GM04504 (cell line): ENCODE measurements at regions not wholly inside any gene's neighbourhood (a gene's known extent, or its start where the extent isn't known, plus 50 kb on each side); places are given as distances from the start of the nearest gene placed in this dataset.

Experiments
- DNase-seq: peaks from one replicate; pipeline ENCODE4 v3.0.0-alpha.2; 2012; ENCODE audit warnings: low read depth

GRCh38 chr6:40753675-40754448 lies 166.7 kb upstream of the LRFN2 start:
- DNase-seq, result no peak

- no peak for DNase-seq
Observed at GRCh38 chr6:40753048-40753447, 165.9 kb upstream of the LRFN2 start.

- DNase-seq, result no peak
Observed at GRCh38 chr6:40744835-40745234, 157.7 kb upstream of the LRFN2 start.

GRCh38 chr6:40743690-40744446 lies 156.7 kb upstream of the LRFN2 start:
- no peak for DNase-seq

- no peak for DNase-seq
Observed at GRCh38 chr6:40743226-40743625, 156.1 kb upstream of the LRFN2 start.

- DNase-seq, result no peak
Observed at GRCh38 chr6:40740518-40740917, 153.4 kb upstream of the LRFN2 start.

- no peak for DNase-seq
Observed at GRCh38 chr6:40738551-40739193, 151.5 kb upstream of the LRFN2 start.

- DNase-seq, result no peak
Observed at GRCh38 chr6:40735521-40735920, 148.4 kb upstream of the LRFN2 start.

- DNase-seq, result no peak
Observed at GRCh38 chr6:40735121-40735520, 148.0 kb upstream of the LRFN2 start.

- DNase-seq, result no peak
Observed at GRCh38 chr6:40734607-40735006, 147.4 kb upstream of the LRFN2 start.

GRCh38 chr6:40733770-40734396 lies 146.7 kb upstream of the LRFN2 start:
- DNase-seq, result no peak

- no peak for DNase-seq
Observed at GRCh38 chr6:40733290-40733689, 146.1 kb upstream of the LRFN2 start.

- DNase-seq, result no peak
Observed at GRCh38 chr6:40732878-40733277, 145.7 kb upstream of the LRFN2 start.

- no peak for DNase-seq
Observed at GRCh38 chr6:40728643-40729042, 141.5 kb upstream of the LRFN2 start.

GRCh38 chr6:40727271-40727670 lies 140.1 kb upstream of the LRFN2 start:
- no peak for DNase-seq

- DNase-seq, result no peak
Observed at GRCh38 chr6:40726853-40727252, 139.7 kb upstream of the LRFN2 start.

- no peak for DNase-seq
Observed at GRCh38 chr6:40725390-40725789, 138.2 kb upstream of the LRFN2 start.

GRCh38 chr6:40724886-40725285 lies 137.7 kb upstream of the LRFN2 start:
- DNase-seq, result no peak

- no peak for DNase-seq
Observed at GRCh38 chr6:40723967-40724366, 136.8 kb upstream of the LRFN2 start.

- no peak for DNase-seq
Observed at GRCh38 chr6:40722553-40723258, 135.5 kb upstream of the LRFN2 start.

GRCh38 chr6:40722091-40722490 lies 134.9 kb upstream of the LRFN2 start:
- DNase-seq, result no peak
